ENCODE measurements at regions not wholly inside any gene's neighbourhood (a gene's known extent, or its start where the extent isn't known, plus 50 kb on each side); places are given as distances from the start of the nearest gene placed in this dataset.
A peak's percentile ranks its signal among the peaks of the same experiment; 100 is the strongest.

DNA sequence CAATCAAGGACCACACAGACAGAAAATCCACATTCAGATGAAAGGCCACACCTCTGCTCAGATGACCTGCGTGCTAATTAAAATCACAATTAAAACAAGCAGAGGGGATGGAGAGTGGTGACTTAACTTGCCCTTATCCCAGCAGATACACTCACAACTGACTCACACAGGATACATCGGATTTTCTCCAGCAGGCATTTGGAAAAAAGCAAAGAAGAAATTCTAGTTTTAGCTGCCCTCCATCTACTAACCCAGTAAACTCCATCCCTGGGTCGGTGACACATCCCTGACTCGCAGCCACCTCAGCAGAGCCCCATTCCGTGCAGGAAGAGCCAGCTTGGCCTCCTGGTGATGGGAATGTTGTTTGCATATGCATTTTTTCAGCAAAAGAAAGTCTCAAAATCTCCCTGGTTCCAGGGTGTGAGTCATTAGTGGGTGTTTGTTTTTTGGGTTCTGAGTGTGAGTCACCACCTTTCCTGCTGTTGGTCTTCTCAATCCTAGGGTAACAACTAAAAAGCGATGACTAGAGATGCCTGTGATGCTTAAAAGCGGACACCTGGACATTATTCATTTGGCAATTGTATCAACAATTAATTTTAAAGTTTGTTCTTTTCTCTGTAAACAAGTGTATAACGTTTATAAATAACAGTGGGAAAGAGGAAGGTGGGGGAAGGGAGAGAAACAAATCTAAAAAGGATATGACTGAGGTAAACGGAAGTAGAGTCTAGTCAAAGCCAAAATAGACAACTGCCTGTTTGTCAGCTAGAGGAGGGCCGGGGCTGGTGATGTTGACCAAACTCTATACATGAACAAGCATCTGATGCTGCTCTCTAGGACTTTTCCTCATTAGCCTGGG is 49.8 kb upstream of the SLC4A7 start:
- Histone ChIP-seq H3K27me3 (replicated peaks; ENCODE audit: control insufficient read depth, insufficient read depth, low read length) (no peaks in the 10 kb centered on the region; the same call in none of the 2 replicates), H3K36me3 (ENCODE audit: control insufficient read depth, insufficient read depth, low read length) (no peaks in the 10 kb centered on the region), H3K4me3 (replicated peaks; ENCODE audit: low read depth, low read length) (no peak overlapping the region)
- DNase-seq (ENCODE audit: extremely low read depth, insufficient read length), result peak; percentile 40
- TF ChIP-seq, protein P1, sequence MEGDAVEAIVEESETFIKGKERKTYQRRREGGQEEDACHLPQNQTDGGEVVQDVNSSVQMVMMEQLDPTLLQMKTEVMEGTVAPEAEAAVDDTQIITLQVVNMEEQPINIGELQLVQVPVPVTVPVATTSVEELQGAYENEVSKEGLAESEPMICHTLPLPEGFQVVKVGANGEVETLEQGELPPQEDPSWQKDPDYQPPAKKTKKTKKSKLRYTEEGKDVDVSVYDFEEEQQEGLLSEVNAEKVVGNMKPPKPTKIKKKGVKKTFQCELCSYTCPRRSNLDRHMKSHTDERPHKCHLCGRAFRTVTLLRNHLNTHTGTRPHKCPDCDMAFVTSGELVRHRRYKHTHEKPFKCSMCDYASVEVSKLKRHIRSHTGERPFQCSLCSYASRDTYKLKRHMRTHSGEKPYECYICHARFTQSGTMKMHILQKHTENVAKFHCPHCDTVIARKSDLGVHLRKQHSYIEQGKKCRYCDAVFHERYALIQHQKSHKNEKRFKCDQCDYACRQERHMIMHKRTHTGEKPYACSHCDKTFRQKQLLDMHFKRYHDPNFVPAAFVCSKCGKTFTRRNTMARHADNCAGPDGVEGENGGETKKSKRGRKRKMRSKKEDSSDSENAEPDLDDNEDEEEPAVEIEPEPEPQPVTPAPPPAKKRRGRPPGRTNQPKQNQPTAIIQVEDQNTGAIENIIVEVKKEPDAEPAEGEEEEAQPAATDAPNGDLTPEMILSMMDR (IDR thresholded peaks at IDR 0.05; ENCODE audit: insufficient read depth, low read length, poor library complexity, severe bottlenecking), result no peak
